NB4 (cell line): ENCODE measurements at regions not wholly inside any gene's neighbourhood (a gene's known extent, or its start where the extent isn't known, plus 50 kb on each side); places are given as distances from the start of the nearest gene placed in this dataset.

Experiments
- CTCF ChIP-seq: IDR thresholded peaks from one replicate; pipeline ENCODE4 v1.5.1; 2012; ENCODE audit warnings: low read depth, low read length
- MAX ChIP-seq: IDR thresholded peaks from 2 replicates; pipeline ENCODE4 v1.6.1; 2011; ENCODE audit warnings: low read depth, low read length
- POLR2A ChIP-seq: IDR thresholded peaks from 2 replicates; pipeline ENCODE4 v1.6.1; 2011; ENCODE audit warnings: mild to moderate bottlenecking; ENCODE audit not compliant: insufficient read length; ENCODE audit errors: extremely low read depth

- TF ChIP-seq CTCF (no peak), POLR2A (no peak), MAX (no peak)
Measured at GRCh38 chr7:142546452-142546851, 202.8 kb upstream of the PRSS1 start.
